GM18909 (cell line): ENCODE measurements at regions not wholly inside any gene's neighbourhood (a gene's known extent, or its start where the extent isn't known, plus 50 kb on each side); places are given as distances from the start of the nearest gene placed in this dataset.

ENCODE experiments used
- ATAC-seq: cut with Tn5 transposase; IDR thresholded peaks from one replicate; pipeline ENCODE4 v1.9.1; 2021; ENCODE audit warnings: mild to moderate bottlenecking; ENCODE audit not compliant: unreplicated experiment, poor library complexity

DNA sequence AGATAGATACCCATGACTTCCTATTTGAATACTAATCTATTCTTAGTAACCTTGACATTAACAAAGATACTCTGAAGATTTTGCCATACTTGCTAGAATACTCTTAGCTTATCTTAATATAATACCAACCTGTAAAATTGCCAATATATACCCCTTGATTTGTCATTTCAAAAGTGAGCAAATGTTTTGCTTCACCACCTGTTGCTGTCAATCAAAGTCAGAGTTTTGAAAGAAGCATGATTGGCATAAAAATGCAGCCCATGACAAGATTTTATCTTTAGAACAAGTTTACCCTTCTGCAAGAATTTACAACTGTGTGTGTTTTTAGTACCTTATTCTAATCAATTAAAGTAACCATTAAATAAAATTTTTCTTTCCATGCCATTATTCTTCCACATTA lies 236.2 kb downstream of the TBX18 start:
- ATAC-seq, result no peak

DNA sequence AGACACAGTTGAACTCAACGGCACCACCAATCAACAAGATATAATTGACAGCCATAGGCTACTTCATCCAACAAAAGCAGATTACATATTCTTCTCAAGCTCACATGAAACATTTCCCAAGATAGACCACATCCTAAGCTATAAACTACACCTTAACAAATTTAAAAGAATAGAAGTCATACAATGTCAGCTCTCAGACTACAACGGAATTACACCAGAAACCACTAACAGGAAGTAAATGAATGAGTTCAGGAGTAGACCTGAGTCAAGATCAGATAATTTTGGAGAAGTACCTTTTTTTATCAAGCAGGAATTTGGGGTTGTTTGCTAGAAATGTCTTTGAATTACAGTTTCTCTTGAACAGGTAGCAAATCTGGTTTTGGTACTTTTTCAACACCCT lies 237.8 kb downstream of the TBX18 start:
- ATAC-seq, result no peak

DNA sequence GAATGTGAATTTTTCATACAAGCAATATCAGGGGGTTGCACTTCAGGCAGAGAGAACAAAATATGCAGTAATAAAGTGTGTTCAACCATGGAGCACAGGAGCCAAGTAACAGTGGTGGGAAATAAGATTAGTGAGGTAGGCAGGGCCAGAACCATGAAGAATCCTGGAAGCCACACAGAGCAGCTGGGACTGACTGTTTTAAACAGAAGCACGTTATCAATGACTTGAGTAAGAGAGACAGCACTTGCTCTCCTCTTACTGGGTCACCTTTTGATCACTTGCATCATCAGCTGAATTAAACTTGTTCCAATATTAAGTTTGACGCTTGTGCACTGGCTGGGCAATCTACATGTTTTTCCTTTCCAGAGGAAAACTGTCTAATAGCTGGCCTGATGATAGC lies 238.5 kb downstream of the TBX18 start:
- no peak for ATAC-seq

DNA sequence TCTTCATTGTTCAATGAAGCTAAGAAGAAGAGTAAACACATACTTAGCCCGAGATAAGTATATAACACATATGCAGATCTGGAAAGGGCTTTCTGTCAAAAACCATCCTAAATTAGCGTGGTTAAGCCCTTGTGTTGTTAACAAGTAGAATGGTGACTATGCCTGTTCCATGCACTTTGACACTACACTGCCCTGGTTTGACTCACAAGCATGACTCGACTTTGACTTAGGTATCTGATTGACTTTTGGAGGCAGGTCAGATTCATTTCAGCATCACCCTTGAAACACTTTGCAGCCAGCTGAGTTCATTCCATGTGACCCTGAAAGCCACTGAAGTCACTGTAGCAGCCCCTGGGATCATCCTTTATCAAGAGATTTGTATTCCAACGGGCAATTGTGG lies 239.8 kb downstream of the TBX18 start:
- no peak for ATAC-seq

DNA sequence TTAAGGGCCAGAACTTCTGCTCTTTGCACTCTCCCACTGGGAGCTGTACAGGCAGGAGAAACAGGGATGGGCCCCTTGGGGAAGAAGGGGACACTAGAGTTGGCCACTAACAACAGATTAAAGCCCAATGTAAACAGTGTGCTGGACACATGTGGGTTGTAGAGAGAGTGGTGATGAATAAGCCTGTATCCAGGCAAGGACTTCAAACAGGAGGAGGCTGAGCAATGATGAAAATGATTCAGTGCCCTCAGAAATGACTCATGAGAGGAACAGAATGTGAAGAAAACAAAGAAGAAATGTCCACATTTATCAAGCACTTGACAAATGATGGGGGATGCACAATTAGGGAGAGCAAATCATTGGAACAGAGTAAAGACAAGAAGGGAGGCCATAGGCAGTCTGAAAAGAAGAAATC lies 242.3 kb downstream of the TBX18 start:
- ATAC-seq, result no peak

DNA sequence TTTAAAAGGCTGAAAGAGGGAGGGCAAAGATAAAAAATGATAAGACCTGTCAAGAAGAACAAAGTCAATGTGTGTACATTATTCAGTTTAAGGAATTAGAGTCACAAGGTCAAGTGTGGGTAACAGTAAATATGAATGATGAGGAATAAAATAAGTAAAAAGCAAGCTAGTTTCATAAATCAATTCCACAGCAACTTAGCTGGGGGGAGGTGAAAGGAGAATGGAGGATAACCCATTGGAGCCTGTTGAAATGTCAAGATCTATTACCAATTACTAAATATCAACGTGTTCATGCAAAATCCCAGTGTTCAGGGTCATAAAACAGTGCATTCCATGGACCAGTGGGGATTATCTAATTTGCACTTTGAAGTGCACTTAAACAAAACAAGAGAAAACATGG lies 242.9 kb downstream of the TBX18 start:
- ATAC-seq, result no peak

DNA sequence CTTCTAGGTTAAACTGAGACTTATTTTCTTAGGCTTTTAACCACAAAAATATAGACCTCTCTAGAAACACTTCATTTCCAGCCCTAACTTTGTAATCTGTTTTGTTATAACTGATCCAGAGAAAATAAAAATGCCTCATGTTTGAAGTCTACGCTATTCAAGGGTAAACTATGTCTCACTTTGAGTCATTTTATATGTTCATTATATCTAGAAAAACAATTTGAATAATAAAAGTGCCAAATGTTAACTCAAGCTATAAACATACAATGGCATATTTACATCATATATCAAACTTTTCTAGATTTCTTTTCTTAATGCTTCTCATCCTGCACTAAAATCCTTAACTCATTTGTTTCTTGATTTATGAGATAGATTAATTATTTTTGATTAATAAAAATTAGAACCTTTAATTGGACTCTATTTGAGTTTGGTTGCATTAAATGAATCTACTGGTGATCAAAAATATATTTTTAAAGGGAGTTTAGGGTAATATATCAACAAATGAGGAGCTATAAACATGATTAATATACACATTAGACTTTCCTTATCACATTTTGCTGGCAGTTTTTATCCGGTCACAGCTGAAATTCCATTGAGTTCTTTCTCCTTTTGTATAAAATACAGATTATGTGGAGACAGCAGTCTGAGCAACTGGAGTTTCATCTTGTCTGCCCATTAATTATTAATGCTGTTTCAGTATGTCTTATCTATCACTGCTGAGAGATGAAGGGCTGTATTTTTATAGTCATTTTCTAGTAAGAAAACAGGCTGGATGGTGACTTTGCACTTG lies 246.5 kb downstream of the TBX18 start:
- no peak for ATAC-seq

DNA sequence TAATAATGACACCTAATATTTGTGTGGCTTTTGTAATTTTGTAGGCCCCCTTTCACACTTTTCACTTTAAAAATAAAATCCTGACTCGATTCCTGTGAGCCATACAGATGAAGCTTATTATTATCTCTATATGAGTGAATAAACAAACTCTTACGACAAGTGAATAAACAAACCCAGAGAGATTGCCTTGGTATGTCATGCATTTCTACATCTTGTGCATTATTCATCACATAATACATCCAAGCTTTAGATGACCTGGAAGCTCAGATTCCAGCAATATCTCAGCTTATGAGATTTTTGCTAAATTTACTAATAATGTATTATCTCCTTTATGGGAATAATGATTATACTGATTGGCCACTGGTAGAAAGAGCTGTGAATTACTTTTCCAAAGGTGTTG lies 248.2 kb downstream of the TBX18 start:
- ATAC-seq, result no peak

DNA sequence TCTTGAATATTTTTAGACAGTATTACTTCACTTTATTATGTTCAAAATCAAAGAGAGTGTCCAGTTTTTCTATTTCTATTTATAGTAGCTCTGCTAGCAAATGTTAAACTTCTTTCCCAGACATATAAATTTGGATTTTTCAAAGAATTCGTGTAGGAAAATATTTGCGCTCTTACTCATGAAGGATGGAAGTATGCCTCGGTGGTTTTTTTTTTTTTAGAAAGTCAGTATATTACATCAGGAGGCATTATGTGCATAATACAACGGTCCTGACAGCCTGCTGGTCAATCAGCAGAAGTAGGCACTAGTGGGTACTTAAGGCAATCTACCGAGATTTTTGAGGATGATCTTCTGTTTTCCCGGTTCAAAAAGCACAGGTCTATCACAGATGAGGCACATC lies 249.3 kb downstream of the TBX18 start:
- no peak for ATAC-seq

DNA sequence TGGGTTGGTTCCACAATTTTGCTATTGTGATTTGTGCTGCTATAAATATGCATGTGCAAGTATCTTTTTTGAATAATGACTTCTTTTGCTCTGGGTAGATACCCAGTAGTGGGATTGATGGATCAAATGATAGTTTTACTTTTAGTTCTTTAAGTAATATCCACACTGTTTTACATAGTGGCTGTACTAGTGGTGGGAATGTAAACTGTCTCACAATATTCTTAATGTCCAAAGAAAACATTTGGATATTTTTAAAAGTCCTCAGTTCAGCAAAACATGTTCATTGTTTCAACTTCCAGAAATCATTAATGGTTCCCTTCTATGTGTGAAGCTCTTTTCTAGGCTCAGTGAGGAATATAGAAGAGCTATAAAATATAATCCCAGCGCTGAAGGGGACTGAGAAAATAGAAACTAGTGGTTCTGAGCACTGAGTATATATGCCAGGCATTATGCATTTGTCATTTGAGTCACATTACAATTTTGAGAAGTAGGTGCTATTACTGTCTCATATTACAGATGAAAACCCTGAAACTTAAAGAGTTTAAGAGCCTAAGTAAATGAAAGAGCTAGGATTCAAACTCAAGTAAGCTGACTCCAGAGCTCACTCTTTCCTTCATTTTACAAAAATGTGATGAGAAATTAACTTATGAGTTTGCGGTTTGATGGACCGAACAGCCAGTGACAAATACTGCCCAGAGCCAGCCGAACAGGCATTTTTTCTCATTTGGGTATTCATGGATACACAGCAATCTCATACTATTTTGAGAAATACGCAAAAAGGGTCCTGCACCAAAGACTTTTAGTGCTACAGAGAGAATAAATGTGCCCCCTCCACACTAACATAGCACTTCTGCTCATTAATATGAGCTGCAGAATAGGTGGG lies 250.1 kb downstream of the TBX18 start:
- ATAC-seq, result no peak

DNA sequence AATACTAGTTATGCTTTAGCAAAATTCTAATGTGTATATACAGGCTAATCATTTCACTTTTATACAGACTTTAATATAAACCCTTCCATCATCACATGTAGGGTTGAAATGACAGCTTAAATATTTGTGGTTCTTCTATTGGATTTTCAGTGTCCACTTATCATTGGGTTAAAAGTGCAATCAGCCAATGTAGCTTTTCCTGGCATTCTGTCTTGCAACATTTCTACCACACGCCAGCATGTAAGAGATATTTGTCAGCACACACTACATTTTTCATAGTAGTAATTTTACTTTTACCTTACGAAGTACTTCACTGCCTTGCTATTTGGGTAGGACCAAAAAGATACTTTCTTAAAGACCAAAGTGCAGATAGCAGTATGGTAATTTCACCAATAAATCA lies 252.0 kb downstream of the TBX18 start:
- no peak for ATAC-seq

DNA sequence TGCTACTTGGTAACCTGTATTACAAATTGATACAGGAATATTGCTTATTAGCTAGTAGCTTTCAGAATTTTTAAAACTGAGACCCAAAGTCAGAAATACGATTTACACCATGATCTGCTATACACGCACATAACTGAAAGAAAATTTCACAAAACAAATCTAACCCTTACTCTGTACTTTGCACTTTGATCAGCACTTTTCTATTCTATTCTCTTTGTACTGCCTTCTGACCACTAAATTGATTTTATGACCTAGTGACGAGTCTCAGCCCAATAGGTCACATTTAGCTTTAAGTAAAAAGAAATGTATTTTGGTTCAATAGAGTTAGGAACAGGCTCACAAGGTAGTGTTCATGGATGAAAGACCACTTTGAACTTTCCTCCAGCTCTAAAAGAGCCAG lies 252.5 kb downstream of the TBX18 start:
- no peak for ATAC-seq

DNA sequence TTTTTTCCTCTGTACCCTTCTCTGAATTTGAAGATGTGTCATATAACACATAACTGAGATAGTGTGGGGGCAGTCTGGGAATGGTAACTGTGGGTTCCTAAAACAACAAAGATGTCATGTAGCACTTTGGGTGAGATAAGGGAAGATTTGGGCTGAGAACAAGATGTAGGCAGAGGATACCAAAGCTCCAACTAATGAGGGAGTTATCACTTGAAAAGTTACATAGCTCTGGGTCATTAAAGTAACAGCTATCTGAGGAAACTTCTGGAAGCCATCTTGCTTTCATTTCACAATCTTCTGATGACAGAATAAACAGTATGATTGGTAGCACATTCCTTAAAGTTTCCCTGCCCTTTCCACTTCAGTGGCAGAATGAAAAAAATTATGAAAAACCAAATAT lies 255.4 kb downstream of the TBX18 start:
- ATAC-seq, result no peak

DNA sequence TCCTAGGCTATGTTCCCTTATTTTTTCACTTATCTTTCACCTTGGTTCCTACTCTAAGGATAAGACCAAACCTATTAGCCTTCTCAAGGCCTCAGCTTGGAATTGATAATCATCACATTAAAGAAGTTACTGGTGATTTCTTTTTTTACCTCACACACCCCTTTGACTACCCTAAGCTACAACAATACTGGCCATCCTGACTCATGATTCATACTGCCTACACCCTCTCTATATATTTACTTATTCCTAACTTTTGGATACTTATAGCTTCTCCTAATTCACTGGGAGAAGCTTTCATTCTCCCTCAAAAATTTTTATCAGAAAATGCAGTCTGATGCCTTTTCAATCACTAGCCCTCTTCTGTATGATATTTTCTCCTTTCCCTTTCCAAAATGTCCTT lies 256.1 kb downstream of the TBX18 start:
- no peak for ATAC-seq

DNA sequence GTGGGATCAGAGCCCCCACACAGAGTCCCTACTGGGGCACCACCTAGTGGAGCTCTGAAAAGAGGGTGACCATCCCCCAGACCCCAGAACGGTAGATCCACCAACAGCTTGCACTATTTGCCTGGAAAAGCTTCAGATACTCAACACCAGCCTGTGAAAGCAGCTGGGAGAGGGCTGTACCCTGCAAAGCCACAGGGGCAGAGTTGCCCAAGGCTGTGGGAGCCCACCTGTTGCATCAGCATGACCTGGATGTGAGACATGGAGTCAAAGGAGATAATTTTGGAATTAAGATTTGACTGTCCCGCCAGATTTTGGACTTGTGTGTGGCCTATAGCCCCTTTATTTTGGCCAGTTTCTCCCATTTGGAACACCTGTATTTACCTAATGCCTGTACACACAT lies 260.4 kb downstream of the TBX18 start:
- ATAC-seq, result no peak

DNA sequence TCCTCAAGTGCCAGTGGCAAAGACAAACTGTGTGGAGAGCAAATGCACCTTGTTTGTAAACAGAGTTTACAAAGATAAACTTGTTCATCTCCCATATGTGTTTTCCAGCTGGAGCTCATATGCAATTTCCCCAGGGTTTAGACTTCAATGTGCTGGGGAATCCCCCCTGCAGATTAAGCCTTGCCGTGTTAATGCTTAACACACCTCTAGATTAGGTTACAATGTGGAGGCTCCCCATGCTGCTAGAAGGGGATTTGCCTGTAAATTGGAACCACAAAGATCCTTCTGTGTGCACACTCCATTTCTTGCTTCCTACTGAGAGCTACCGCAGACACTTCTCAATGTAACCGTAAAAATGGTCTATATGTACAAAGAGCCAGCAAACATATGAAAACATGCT lies 263.1 kb downstream of the TBX18 start:
- no peak for ATAC-seq

DNA sequence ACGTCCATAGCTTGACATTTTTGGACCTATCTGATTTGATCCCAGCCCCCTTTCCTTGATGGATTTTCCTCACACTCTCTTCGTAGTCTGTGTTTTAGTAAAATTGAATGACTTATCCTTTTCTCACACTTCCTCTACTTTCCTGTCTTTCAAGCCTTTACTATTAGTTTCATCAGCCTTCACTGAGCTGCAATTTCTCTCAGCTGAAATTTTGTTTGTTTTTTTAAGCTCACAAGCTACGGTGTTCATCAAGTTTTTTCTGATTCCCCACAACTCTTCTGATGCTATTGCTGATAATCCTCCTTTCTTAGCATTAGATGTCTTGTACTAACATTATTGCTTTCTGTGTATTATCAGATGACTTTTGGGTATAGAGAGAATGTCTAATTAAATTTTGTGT lies 263.7 kb downstream of the TBX18 start:
- ATAC-seq, result no peak

DNA sequence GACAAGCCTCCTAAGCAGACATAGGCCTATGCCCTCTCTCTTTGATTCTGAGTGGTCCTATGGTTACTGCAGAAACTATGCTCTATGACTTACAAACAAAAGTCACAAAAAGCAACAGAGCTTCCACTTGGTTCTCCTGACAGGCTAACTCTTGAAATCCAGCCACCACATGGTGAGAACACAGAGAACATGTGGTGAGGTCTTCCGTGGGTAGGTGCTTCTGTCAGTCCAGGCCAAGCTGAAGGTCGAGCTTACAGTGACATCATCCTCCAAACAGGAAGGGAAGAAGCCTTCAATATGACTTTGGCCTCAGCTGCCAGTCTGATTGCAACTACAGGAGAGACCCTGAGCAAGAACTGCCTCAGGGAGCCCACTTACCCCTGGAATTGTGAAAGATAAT lies 265.5 kb downstream of the TBX18 start:
- no peak for ATAC-seq

DNA sequence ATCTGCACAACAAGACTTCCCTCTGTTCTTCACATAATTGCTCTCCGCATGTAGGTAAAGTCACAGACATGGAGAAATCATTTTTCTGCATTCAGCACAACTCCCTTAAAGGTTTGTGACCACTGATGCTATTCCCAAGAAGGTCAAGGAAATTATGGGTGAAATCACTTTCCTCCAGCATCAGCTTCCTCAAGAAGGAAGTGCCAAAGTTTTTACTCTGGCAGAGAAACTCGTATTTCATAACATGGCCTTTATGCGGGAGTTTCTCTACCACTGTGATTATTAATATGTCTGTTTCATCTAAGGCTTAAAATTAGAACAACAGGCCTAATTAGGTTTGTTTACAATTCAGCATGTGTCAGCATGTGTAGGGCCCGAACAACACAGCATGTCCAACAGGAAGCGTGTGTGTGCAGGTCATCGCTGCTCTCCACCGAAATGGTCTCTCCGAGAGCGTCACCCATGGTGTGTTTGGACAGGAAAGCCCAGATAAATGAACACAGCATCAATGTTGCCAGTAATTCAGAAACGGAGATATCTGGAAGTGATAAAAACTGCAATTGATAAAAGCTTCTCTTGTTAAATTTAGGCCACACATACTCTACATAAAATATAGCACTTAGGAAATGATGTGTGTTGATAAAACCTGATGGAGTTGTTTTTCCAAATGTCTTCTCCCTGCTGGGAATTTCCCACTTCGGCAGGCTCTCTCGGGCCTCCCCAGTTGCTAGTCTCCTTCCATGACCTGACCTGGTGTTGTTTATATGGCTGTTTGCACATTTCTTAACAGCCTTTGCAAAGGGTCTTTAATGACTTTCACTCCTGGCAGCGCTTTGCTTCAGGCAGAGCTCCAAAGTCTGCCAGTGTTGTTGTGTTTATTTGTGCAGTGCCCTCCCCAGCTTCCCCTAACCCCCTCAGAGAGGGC lies 265.1 kb upstream of the CEP162 start:
- no peak for ATAC-seq

DNA sequence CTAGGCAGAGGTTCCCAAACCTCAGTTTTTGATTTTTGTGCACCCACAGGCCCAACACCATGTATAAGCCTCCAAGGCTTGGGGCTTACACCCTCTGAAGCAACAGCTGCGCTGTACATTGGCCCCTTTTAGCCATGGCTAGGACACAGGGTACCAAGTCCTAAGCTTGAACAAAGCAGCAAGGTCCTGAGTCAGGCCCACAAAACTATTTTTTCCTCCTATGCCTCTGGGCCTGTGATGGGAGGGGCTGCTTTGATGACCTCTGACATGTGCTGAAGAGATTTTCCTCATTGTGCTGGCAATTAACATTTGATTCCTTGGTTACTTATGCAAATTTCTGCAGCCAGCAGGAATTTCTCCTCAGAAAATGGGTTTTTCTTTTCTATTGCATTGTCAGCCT lies 262.2 kb upstream of the CEP162 start:
- no peak for ATAC-seq

DNA sequence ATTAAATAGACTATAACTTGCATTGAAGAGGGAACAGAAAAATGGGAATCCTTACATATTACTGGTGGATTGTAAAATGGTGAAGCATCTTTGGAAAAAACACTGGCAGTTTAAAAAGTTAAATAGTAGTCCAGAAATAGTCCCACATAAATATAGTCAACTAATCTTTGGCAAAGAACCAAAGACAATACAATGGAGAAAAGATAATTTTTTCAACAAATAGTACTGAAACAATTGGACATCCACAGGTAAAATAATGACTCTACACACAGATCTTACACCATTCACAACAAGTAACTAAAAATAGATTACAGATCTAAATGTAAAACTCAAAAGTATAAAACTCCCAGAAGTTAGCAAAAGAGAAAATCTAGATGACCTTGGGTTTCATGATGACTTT lies 259.1 kb upstream of the CEP162 start:
- no peak for ATAC-seq
